GM23248 (cell line): ENCODE measurements at regions not wholly inside any gene's neighbourhood (a gene's known extent, or its start where the extent isn't known, plus 50 kb on each side); places are given as distances from the start of the nearest gene placed in this dataset.

Experiments
- DNase-seq: peaks from one replicate; pipeline ENCODE4 v3.0.0-alpha.2; 2015
- H2AFZ ChIP-seq: fragments of 200-600 bp; sonication (generic); 2 replicates; pipeline ENCODE4 v1.6.1; 2016; ENCODE audit warnings: antibody characterized with exemption
- H3F3A ChIP-seq: fragments of 200-600 bp; sonication (generic); 2 replicates; pipeline ENCODE4 v1.6.1; 2016; ENCODE audit warnings: mild to moderate bottlenecking, antibody characterized with exemption, mixed run types; ENCODE audit not compliant: insufficient read depth
- H3K27ac ChIP-seq: fragments of 200-600 bp; sonication (generic); 2 replicates; pipeline ENCODE4 v1.5.1; 2016; ENCODE audit warnings: mild to moderate bottlenecking
- H3K27me3 ChIP-seq: fragments of 200-600 bp; sonication (generic); replicated peaks from 2 replicates; pipeline ENCODE4 v1.6.1; 2016; ENCODE audit warnings: mild to moderate bottlenecking; ENCODE audit not compliant: insufficient read depth
- H3K36me3 ChIP-seq: fragments of 200-600 bp; sonication (generic); 2 replicates; pipeline ENCODE4 v1.6.1; 2016; ENCODE audit warnings: low read depth, mild to moderate bottlenecking
- H3K4me1 ChIP-seq: fragments of 200-600 bp; sonication (generic); 2 replicates; pipeline ENCODE4 v1.6.1; 2016; ENCODE audit warnings: mild to moderate bottlenecking; ENCODE audit not compliant: insufficient read depth
- H3K4me2 ChIP-seq: fragments of 200-600 bp; sonication (generic); one replicate; pipeline ENCODE4 v1.6.1; 2016; ENCODE audit warnings: mild to moderate bottlenecking; ENCODE audit not compliant: unreplicated experiment
- H3K4me3 ChIP-seq: fragments of 200-600 bp; sonication (generic); 2 replicates; pipeline ENCODE4 v1.5.1; 2016; ENCODE audit warnings: mild to moderate bottlenecking
- H3K79me2 ChIP-seq: fragments of 200-600 bp; sonication (generic); 2 replicates; pipeline ENCODE4 v1.6.1; 2016; ENCODE audit warnings: mild to moderate bottlenecking; ENCODE audit not compliant: insufficient read depth
- H3K9ac ChIP-seq: fragments of 200-600 bp; sonication (generic); 2 replicates; pipeline ENCODE4 v1.6.1; 2016; ENCODE audit warnings: mild to moderate bottlenecking
- H3K9me2 ChIP-seq: fragments of 200-600 bp; sonication (generic); 2 replicates; pipeline ENCODE4 v1.6.1; 2016; ENCODE audit warnings: mixed run types, mild to moderate bottlenecking, moderate library complexity; ENCODE audit not compliant: insufficient read depth
- H3K9me3 ChIP-seq: fragments of 200-600 bp; sonication (generic); one replicate; pipeline ENCODE4 v1.6.1; 2017; ENCODE audit warnings: low read depth
- H4K20me1 ChIP-seq: fragments of 200-600 bp; sonication (generic); 2 replicates; pipeline ENCODE4 v1.6.0; 2016; ENCODE audit not compliant: insufficient read depth
- EZH2 ChIP-seq: fragments of 200-600 bp; sonication (generic); IDR thresholded peaks from 2 replicates; pipeline ENCODE4 v1.6.1; 2018; ENCODE audit warnings: antibody characterized with exemption, mild to moderate bottlenecking; ENCODE audit not compliant: insufficient read depth, poor library complexity, severe bottlenecking
- EZH2phosphoT487 ChIP-seq: fragments of 200-600 bp; sonication (generic); IDR thresholded peaks from 2 replicates; pipeline ENCODE4 v1.6.1; 2018; ENCODE audit warnings: antibody characterized with exemption, moderate library complexity, mild to moderate bottlenecking, low read depth; ENCODE audit not compliant: insufficient read depth
- WGBS, 2 experiments: methylation state at CpG; one replicate each; pipeline ENCODE4 v1.1.6; 2015 to 2017; ENCODE audit warnings: low lambda C conversion rate in 2 of 2, low coverage in 1 of 2; ENCODE audit errors: missing lambda C conversion rate in 2 of 2; 5-methylcytosine and 5-hydroxymethylcytosine counted together
- in situ Hi-C: fragments of 300-500 bp; cut with MboI; formaldehyde crosslinking; loops from 2 replicates; pipeline ENCODE4 v1.15.0; 2020

DNA sequence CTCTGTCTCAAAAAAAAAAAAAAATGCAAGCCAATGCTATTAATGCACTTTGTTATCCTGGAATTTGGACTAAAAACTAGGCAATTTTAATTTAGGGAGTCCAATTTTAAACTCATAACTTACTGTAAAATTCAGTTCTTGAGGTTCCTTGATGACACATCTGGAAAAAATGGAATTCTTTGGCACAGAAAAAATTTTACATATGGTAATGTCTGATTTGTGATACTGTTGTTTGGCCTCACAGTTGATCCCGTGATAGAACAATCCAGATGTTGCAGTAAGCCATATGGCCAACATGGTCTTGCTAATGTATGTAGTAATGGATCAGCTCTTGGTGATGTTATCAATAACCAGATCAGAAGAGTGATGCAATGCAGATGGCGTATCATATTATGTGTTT is 1089.8 kb downstream of the FLRT2 start:
- H3K27ac ChIP-seq = no peak overlapping the region
- no peak for TF ChIP-seq EZH2
- no peak for TF ChIP-seq EZH2phosphoT487

DNA sequence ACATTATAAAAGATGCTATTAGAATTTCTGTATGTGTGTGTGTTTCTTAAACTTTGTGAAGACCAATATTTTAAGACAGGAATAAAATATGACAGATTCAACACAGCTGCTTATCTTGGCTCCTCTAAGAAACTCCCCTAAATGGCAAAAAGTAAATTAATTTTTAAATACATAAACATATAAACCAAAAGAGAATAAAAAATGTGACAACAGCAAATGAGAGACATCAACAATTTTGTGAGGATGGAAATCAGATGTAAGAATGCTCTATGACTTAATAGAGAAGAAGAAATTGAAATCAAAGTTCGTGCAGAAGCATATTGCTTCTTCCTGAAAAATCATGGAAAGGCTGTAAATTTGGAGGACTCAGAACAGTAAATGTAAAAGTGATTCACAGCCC is 1083.8 kb downstream of the FLRT2 start:
- no peaks in the 10 kb centered on the region for H3K9me2 ChIP-seq
- no peaks in the 10 kb centered on the region for H3F3A ChIP-seq
- in situ Hi-C loops = no loop called here
- no peaks in the 10 kb centered on the region for H3K4me1 ChIP-seq
- no peaks in the 10 kb centered on the region for H4K20me1 ChIP-seq
- no peak overlapping the region for H3K4me2 ChIP-seq
- H3K4me3 ChIP-seq = no peak overlapping the region
- TF ChIP-seq EZH2phosphoT487 (no peak), EZH2 (no peak)
- no peak overlapping the region for H3K27ac ChIP-seq
- H3K9ac ChIP-seq = no peak overlapping the region
- no peaks in the 10 kb centered on the region for H3K36me3 ChIP-seq
- WGBS, 2 experiments = 0% methylated on average over 1 of the region's 1 CpG
- H2AFZ ChIP-seq = no peak overlapping the region
- no peak for DNase-seq
- no peaks in the 10 kb centered on the region for H3K9me3 ChIP-seq
- H3K27me3 ChIP-seq = no peaks in the 10 kb centered on the region
- H3K79me2 ChIP-seq = no peaks in the 10 kb centered on the region

More for the DNA sequence above, 1089.8 kb downstream of the FLRT2 start:
- Histone ChIP-seq H3K9me2 (no peaks in the 10 kb centered on the region), H4K20me1 (no peaks in the 10 kb centered on the region), H3K4me3 (no peak overlapping the region), H3K27me3 (no peaks in the 10 kb centered on the region), H3K4me1 (no peaks in the 10 kb centered on the region), H3F3A (no peaks in the 10 kb centered on the region), H3K79me2 (no peaks in the 10 kb centered on the region), H3K9me3 (no peaks in the 10 kb centered on the region), H3K9ac (no peak overlapping the region), H3K36me3 (no peaks in the 10 kb centered on the region), H2AFZ (no peak overlapping the region), H3K4me2 (no peak overlapping the region)
- in situ Hi-C loops = no loop called here
- DNase-seq = no peak
- 7 to 8% methylated on average over 2 of the region's 2 CpGs for WGBS, 2 experiments

DNA sequence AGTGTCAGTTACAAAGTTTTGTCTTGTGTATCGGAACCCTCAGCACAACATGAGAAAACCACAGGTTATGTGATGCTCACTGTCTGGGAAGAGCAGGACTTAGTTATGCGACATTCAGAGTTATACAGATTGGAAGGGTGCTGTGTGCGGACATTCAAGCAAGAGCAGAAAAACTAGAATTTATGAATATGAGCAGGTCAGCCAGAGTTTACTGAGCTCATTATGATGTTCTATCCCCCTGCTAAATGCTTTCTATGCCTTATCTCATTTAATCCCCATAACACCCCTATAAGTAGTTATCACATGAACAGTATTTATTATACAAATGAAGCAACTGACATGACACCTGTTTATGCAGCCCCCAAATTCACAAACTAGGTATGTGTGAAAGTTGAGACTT is 1083.2 kb downstream of the FLRT2 start:
- Histone ChIP-seq H3K79me2 (no peaks in the 10 kb centered on the region), H3F3A (no peaks in the 10 kb centered on the region), H4K20me1 (no peaks in the 10 kb centered on the region), H3K27me3 (no peaks in the 10 kb centered on the region), H2AFZ (no peak overlapping the region), H3K9me2 (no peaks in the 10 kb centered on the region), H3K9me3 (no peaks in the 10 kb centered on the region), H3K36me3 (no peaks in the 10 kb centered on the region), H3K9ac (no peak overlapping the region), H3K4me2 (no peak overlapping the region), H3K4me3 (no peak overlapping the region), H3K27ac (no peak overlapping the region), H3K4me1 (no peaks in the 10 kb centered on the region)
- in situ Hi-C loops = no loop called here
- 56 to 63% methylated on average over 3 of the region's 3 CpGs for WGBS, 2 experiments
- no peak for TF ChIP-seq EZH2
- TF ChIP-seq EZH2phosphoT487 = no peak
- no peak for DNase-seq

DNA sequence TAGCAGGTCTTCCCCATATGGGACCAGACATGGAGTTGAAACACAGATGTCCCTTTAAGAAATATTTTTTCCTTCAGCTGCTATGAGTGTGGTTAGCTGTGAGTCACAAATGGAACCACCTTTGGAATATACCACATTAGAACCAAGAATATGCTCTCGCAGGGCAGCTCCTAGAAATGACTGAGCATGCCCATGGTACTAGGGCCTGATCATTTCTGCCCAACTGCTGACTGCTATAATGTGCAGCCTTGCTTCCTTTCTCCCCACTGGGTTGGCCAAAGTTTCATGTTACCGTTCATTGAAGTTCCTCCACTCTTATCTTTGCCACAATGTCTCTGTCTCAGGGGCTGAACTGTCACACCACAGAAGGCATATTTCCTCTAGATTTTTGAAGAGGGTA is 1074.6 kb downstream of the FLRT2 start:
- Histone ChIP-seq H3K4me2 (no peak overlapping the region), H2AFZ (no peak overlapping the region), H3F3A (no peaks in the 10 kb centered on the region), H4K20me1 (no peaks in the 10 kb centered on the region), H3K27me3 (no peaks in the 10 kb centered on the region), H3K9me3 (no peaks in the 10 kb centered on the region), H3K27ac (no peak overlapping the region), H3K9me2 (no peaks in the 10 kb centered on the region), H3K4me1 (no peaks in the 10 kb centered on the region), H3K36me3 (no peaks in the 10 kb centered on the region), H3K4me3 (no peak overlapping the region), H3K79me2 (no peaks in the 10 kb centered on the region), H3K9ac (no peak overlapping the region)
- DNase-seq = no peak
- in situ Hi-C loops = no loop called here
- 21 to 23% methylated on average over 2 of the region's 2 CpGs for WGBS, 2 experiments
- no peak for TF ChIP-seq EZH2
- no peak for TF ChIP-seq EZH2phosphoT487

DNA sequence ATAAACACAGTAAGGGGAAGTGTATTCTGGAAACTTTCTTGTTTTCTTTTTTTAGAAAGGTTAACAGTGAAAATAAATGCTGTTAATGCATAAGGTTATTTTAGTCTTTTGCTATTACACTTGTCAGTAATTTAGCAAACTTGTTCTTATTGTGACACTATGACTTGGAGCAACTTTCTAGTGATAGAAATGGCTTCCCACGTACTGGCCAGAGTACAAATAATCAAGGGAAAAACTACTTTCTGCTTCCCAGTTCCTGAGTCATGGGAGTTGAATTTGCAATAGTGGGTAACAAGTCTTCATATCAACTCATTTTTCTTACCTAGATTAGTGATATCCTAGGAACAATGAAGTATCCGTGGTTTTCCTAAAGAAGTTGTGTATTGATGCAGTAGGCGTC is 1072.3 kb downstream of the FLRT2 start:
- in situ Hi-C loops = no loop called here
- Histone ChIP-seq H2AFZ (no peak overlapping the region), H3K9ac (no peak overlapping the region), H3F3A (no peaks in the 10 kb centered on the region), H3K4me3 (no peak overlapping the region), H3K79me2 (no peaks in the 10 kb centered on the region), H3K36me3 (no peaks in the 10 kb centered on the region), H3K9me2 (no peaks in the 10 kb centered on the region), H3K4me2 (no peak overlapping the region), H4K20me1 (no peaks in the 10 kb centered on the region), H3K9me3 (no peaks in the 10 kb centered on the region), H3K27me3 (no peaks in the 10 kb centered on the region), H3K27ac (no peak overlapping the region), H3K4me1 (no peaks in the 10 kb centered on the region)
- no peak for DNase-seq
- 9 to 16% methylated on average over 3 of the region's 3 CpGs for WGBS, 2 experiments
- TF ChIP-seq EZH2phosphoT487 (no peak), EZH2 (no peak)
